ENCODE measurements at regions not wholly inside any gene's neighbourhood (a gene's known extent, or its start where the extent isn't known, plus 50 kb on each side); places are given as distances from the start of the nearest gene placed in this dataset.

DNA sequence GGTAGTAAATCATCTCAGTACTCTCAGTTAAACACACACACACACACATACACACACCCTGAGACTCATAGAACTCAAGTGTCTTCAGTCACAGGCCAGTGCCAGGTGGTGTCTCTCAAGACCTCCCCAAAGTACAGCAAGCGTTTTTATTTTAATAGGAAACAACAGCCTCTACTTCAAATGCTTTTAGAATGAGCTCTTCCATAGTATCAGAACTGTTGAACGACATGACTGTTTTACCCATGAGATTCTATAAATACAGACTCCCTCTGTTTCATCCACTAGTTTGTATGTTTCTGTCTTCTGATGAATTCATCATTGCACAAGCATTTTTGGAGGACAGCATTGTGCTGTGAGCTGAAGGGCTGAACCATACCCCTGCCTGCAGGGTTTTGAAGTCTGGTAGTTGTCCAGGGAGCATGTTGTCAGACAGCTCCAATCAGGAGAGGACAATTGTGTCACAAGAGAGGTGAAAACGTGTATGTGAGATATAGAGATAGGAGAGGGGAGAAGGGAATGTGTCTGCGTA is 201.0 kb upstream of the BCL6 start:
- H3K36me3 ChIP-seq: no peaks in the 10 kb centered on the region
- H3K4me1 ChIP-seq: no peaks in the 10 kb centered on the region
- no peak for DNase-seq
- H3K27me3 ChIP-seq: no peaks in the 10 kb centered on the region
- H3K27ac ChIP-seq: no peak overlapping the region
- no peak overlapping the region for H3K4me3 ChIP-seq
- TF ChIP-seq, protein P1, sequence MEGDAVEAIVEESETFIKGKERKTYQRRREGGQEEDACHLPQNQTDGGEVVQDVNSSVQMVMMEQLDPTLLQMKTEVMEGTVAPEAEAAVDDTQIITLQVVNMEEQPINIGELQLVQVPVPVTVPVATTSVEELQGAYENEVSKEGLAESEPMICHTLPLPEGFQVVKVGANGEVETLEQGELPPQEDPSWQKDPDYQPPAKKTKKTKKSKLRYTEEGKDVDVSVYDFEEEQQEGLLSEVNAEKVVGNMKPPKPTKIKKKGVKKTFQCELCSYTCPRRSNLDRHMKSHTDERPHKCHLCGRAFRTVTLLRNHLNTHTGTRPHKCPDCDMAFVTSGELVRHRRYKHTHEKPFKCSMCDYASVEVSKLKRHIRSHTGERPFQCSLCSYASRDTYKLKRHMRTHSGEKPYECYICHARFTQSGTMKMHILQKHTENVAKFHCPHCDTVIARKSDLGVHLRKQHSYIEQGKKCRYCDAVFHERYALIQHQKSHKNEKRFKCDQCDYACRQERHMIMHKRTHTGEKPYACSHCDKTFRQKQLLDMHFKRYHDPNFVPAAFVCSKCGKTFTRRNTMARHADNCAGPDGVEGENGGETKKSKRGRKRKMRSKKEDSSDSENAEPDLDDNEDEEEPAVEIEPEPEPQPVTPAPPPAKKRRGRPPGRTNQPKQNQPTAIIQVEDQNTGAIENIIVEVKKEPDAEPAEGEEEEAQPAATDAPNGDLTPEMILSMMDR (IDR thresholded peaks at IDR 0.05): no peak
- TF ChIP-seq POLR2A (IDR thresholded peaks at IDR 0.05): no peak
- no peaks in the 10 kb centered on the region for H3K9me3 ChIP-seq

GRCh38 chr3:187946981-187947380 is 201.7 kb upstream of the BCL6 start:
- no peaks in the 10 kb centered on the region for H3K27me3 ChIP-seq
- H3K4me1 ChIP-seq: no peaks in the 10 kb centered on the region
- no peak overlapping the region for H3K4me3 ChIP-seq
- DNase-seq: no peak
- H3K27ac ChIP-seq: no peak overlapping the region
- H3K9me3 ChIP-seq: no peaks in the 10 kb centered on the region
- TF ChIP-seq, protein P1 (IDR thresholded peaks at IDR 0.05): no peak
- no peak for TF ChIP-seq POLR2A (IDR thresholded peaks at IDR 0.05)
- H3K36me3 ChIP-seq: no peaks in the 10 kb centered on the region

GRCh38 chr3:187947927-187948682 is 202.8 kb upstream of the BCL6 start:
- no peak overlapping the region for H3K4me3 ChIP-seq
- TF ChIP-seq POLR2A (IDR thresholded peaks at IDR 0.05): no peak
- TF ChIP-seq, protein P1 (IDR thresholded peaks at IDR 0.05): no peak

GRCh38 chr3:187949093-187949820 is 204.0 kb upstream of the BCL6 start:
- Histone ChIP-seq H3K36me3 (no peaks in the 10 kb centered on the region), H3K4me1 (no peaks in the 10 kb centered on the region), H3K27me3 (no peaks in the 10 kb centered on the region), H3K4me3 (no peak overlapping the region), H3K27ac (no peak overlapping the region), H3K9me3 (no peaks in the 10 kb centered on the region)
- TF ChIP-seq, protein P1 (IDR thresholded peaks at IDR 0.05): no peak
- TF ChIP-seq POLR2A (IDR thresholded peaks at IDR 0.05): no peak
- no peak for DNase-seq

More at GRCh38 chr3:187947927-187948682, 202.8 kb upstream of the BCL6 start:
- H3K27me3 ChIP-seq: no peaks in the 10 kb centered on the region
- no peak overlapping the region for H3K27ac ChIP-seq
- no peak for DNase-seq
- no peaks in the 10 kb centered on the region for H3K9me3 ChIP-seq
- no peaks in the 10 kb centered on the region for H3K36me3 ChIP-seq
- no peaks in the 10 kb centered on the region for H3K4me1 ChIP-seq

DNA sequence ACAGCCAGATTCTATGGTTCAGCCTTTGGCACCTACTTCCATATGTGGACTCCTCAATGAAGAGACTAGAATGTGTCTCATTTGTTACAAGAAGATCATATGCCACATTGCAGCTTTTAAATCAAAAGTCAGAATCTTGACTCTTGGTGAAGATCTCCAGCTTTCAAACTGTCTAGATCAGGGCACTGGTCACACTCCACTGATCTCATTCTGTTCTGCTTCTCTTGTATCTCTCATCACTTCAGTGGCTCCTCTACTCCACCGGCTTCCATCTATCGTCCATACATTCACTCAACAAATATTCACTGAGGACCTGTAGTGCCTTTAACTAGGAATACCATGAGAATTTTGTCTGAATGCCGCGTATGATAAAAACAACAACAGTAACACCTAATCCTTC is 203.3 kb upstream of the LPP start:
- Histone ChIP-seq H3K27me3 (no peaks in the 10 kb centered on the region), H3K9me3 (no peaks in the 10 kb centered on the region), H3K4me1 (peaks cover 0 to 7% (median 0%) of the 10 kb centered on the region in 4 donors), H3K36me3 (no peaks in the 10 kb centered on the region), H3K27ac (no peak overlapping the region), H3K4me3 (no peak overlapping the region)
- TF ChIP-seq, protein P1 (IDR thresholded peaks at IDR 0.05): no peak
- TF ChIP-seq POLR2A (IDR thresholded peaks at IDR 0.05): no peak
- DNase-seq: no peak

Measured in Peyer's patch (tissue), 4 donors.